ENCODE measurements at regions not wholly inside any gene's neighbourhood (a gene's known extent, or its start where the extent isn't known, plus 50 kb on each side); places are given as distances from the start of the nearest gene placed in this dataset.

DNA sequence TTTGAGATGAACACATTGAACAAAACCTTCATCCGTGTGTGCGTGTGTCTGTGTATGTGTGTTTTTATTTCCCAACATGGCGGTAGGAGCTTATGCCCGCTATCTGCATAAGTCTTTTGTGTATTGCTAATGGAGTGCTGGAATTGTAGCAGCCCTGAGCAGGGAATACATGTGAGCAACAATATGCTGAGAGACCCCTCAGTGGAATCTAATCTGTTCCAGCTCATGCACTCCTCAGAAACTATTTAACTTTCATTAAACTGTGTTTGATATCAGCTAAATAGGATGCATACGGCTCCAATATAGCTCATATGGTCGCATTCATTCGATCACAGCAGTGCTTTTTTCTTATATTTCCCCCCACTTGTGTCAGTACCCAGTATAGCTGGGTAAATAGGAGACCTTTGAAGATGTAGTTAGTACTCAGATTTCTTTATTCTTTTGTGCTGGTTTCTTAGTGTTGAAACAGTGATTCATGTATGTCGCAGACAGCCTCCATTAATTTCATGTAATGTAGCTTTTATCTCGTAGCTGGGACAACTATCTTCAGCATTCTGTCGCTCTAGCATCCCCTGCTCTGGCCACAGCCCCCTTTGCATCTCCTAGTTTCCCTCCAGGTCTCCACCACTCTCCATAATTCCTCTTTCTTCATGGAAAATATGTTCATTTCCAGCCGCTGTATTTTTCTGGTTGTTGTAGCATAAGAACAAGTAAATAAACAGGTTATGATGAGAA, 891.2 kb downstream of the BCL11A start:
- no peak for DNase-seq (ENCODE audit: low read depth)
- TF ChIP-seq, protein P1, sequence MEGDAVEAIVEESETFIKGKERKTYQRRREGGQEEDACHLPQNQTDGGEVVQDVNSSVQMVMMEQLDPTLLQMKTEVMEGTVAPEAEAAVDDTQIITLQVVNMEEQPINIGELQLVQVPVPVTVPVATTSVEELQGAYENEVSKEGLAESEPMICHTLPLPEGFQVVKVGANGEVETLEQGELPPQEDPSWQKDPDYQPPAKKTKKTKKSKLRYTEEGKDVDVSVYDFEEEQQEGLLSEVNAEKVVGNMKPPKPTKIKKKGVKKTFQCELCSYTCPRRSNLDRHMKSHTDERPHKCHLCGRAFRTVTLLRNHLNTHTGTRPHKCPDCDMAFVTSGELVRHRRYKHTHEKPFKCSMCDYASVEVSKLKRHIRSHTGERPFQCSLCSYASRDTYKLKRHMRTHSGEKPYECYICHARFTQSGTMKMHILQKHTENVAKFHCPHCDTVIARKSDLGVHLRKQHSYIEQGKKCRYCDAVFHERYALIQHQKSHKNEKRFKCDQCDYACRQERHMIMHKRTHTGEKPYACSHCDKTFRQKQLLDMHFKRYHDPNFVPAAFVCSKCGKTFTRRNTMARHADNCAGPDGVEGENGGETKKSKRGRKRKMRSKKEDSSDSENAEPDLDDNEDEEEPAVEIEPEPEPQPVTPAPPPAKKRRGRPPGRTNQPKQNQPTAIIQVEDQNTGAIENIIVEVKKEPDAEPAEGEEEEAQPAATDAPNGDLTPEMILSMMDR (conservative IDR thresholded peaks at IDR 0.05; ENCODE audit: low read length): no peak
- H3K4me3 ChIP-seq (ENCODE audit: low read length): no peak overlapping the region

DNA sequence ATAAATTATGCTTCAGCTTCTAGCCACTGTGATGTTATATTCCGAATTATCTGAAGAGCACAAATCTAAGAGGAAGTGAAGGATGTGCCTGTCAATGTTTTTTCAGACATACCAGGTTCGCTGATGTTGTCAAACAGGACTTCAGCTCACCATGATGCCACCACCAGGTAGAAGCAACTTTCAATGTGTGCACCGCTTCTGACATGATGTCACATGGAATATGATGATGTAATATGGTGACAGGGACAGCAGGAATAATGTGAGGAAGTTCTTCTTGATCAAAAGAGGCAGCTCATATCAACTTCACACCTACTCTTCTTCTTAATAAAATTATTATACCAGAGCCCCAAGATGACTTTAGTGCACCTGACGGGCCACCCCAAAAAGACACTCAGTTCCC, 893.2 kb downstream of the BCL11A start:
- H3K4me3 ChIP-seq (ENCODE audit: low read length): no peak overlapping the region
- TF ChIP-seq, protein P1 (conservative IDR thresholded peaks at IDR 0.05; ENCODE audit: low read length): no peak
- DNase-seq (ENCODE audit: low read depth): no peak

DNA sequence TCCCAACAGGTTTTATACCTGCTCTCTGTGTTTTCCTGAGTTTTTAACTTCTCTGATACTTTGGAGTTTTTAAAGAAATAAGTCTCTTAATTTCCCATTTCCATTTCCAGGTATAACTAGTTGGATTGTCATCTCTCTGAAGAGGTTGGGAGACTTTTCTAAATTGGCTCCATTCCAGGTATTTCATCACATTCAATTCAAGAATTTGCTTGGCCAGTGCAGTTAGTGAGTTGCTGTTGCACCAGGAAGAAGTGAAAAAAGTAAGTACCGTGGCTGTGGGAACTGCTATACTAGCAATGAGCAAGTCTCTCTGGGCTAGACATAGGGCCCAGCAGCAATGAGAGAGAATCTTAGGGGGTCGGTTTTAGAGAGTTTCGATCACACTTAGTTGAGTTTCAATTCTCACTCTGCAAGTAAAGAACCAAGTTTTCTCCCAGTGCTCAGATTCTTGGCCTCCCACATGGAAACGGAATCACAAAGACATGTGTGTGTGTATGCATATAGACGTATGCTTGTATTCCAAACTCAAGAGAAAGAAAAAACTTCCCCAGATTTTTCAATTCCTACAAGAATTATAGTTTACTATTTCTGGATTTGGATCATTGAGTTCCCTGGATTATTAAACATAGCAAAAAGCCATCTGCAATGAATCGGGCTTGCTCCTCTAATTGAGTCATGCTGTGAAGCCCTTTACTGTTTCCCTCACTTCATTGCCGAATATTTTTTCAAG, 894.4 kb downstream of the BCL11A start:
- H3K4me3 ChIP-seq (ENCODE audit: low read length): no peak overlapping the region
- DNase-seq (ENCODE audit: low read depth): no peak
- TF ChIP-seq, protein P1 (conservative IDR thresholded peaks at IDR 0.05; ENCODE audit: low read length): no peak

DNA sequence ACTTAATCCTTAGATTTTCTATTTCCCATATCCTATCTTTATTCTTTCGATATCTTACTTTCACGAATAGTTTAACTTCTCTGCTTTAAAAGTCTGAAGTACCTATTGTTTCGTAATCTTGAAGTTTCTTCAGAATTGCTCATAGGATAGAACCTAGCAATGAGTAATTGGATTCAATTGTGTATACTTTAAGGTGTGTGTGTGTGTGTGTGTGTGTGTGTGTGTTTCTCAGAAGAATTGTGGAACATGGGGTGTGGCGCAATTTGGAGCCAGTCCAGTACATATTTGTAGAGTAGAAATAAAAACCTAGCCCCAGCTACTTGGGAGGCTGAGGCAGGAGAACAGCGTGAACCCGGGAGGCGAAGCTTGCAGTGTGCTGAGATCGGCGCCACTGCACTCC, 897.6 kb downstream of the BCL11A start:
- H3K4me3 ChIP-seq (ENCODE audit: low read length): no peak overlapping the region
- DNase-seq (ENCODE audit: low read depth): no peak
- TF ChIP-seq, protein P1 (conservative IDR thresholded peaks at IDR 0.05; ENCODE audit: low read length): no peak

DNA sequence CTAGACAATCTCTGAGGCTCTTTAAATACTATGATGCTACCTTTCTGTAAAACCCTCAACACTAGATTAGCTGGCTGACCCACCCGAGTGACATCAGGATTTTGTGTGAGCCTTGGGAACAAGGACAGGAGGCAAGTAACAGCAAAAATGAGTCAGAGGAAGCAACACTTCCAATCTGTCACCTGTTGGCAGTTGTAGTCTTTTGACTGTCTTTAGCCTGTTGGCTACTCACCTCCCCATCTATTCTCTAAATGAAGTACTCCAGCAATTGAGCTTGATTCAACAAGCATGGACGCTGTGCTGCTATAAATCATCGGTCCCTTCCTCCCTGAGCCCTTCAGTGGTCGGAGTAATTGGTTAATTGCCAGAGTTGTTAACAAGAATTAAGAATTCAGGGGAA, 898.7 kb downstream of the BCL11A start:
- no peak overlapping the region for H3K4me3 ChIP-seq (ENCODE audit: low read length)
- TF ChIP-seq, protein P1 (conservative IDR thresholded peaks at IDR 0.05; ENCODE audit: low read length): no peak
- DNase-seq (ENCODE audit: low read depth): no peak

DNA sequence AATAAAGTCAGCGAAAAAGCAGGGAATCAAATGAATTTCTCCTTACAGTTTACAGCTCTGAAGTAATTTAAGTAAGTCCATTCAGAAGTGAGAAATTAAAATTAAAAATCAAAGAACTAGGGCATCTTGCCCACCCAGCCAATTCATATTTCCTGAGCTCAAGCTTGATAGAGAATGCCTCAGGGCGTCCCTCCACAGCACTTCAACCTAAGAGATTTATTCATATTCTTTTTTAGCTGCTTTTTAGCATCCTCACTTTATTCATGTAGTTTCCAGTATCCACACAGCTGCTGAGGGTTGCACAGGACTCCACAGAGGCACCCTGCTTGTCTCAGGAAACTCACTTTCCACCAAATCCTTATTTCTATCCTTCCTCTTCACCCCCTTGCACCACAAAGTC, 900.3 kb downstream of the BCL11A start:
- TF ChIP-seq, protein P1 (conservative IDR thresholded peaks at IDR 0.05; ENCODE audit: low read length): no peak
- no peak for DNase-seq (ENCODE audit: low read depth)

DNA sequence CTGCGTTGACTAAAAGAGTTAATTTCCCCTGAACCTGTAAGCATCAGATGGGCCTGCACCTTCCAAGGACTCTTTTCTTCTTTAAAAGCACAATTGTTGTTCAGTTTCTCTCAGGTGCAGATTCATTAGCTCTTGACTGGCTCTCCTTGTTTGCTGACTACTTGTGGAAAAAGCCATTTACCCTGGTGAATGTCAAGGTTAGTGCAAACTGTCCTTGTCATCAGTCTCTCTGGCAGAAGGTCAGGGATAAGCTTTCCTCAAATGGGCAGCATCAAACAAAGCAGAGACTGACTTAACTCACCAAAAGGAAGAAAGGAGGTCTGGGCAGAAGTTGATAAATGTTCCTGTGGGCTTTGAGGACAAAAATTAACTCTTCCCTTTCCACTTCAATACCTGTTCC, 922.7 kb downstream of the BCL11A start:
- H3K4me3 ChIP-seq (ENCODE audit: low read length): no peak overlapping the region
- TF ChIP-seq, protein P1 (conservative IDR thresholded peaks at IDR 0.05; ENCODE audit: low read length): no peak
- DNase-seq (ENCODE audit: low read depth): no peak

More for the DNA sequence above, 900.3 kb downstream of the BCL11A start:
- H3K4me3 ChIP-seq (ENCODE audit: low read length): no peak overlapping the region
